Neural progenitor cell (in vitro differentiated cells): ENCODE measurements at regions not wholly inside any gene's neighbourhood (a gene's known extent, or its start where the extent isn't known, plus 50 kb on each side); places are given as distances from the start of the nearest gene placed in this dataset.
A peak's percentile ranks its signal among the peaks of the same experiment; 100 is the strongest.

Experiments used
- DNase-seq: peaks from one replicate; pipeline ENCODE4 v3.0.0-alpha.2; 2016; ENCODE audit warnings: low spot score
- H2AFZ ChIP-seq: fragments of 200-600 bp; sonication (generic); replicated peaks from 2 replicates; pipeline ENCODE4 v1.6.1; 2016; ENCODE audit warnings: antibody characterized with exemption
- H3F3A ChIP-seq: fragments of 200-600 bp; sonication (generic); 2 replicates; pipeline ENCODE4 v1.6.1; 2016; ENCODE audit warnings: antibody characterized with exemption, low read depth
- H3K27ac ChIP-seq: fragments of 200-600 bp; sonication (generic); 2 replicates; pipeline ENCODE4 v1.5.1; 2016; ENCODE audit warnings: mild to moderate bottlenecking
- H3K27me3 ChIP-seq: fragments of 200-600 bp; sonication (generic); 2 replicates; pipeline ENCODE4 v1.6.1; 2016; ENCODE audit warnings: mild to moderate bottlenecking, moderate library complexity
- H3K36me3 ChIP-seq: fragments of 200-600 bp; sonication (generic); 2 replicates; pipeline ENCODE4 v1.5.1; 2016
- H3K4me1 ChIP-seq: fragments of 200-600 bp; sonication (generic); 2 replicates; pipeline ENCODE4 v1.6.1; 2016; ENCODE audit warnings: mixed run types
- H3K4me2 ChIP-seq: fragments of 200-600 bp; sonication (generic); 2 replicates; pipeline ENCODE4 v1.6.1; 2016
- H3K4me3 ChIP-seq: fragments of 200-600 bp; sonication (generic); 2 replicates; pipeline ENCODE4 v1.5.1; 2016
- H3K79me2 ChIP-seq: fragments of 200-600 bp; sonication (generic); 2 replicates; pipeline ENCODE4 v1.6.1; 2016; ENCODE audit warnings: low read depth
- H3K9ac ChIP-seq: fragments of 200-600 bp; sonication (generic); 2 replicates; pipeline ENCODE4 v1.6.1; 2016
- H3K9me3 ChIP-seq: fragments of 200-600 bp; sonication (generic); 2 replicates; pipeline ENCODE4 v1.5.1; 2016; ENCODE audit warnings: low read depth
- H4K20me1 ChIP-seq: fragments of 200-600 bp; sonication (generic); 2 replicates; pipeline ENCODE4 v1.6.1; 2016; ENCODE audit warnings: low read depth
- H3K27ac Mint-ChIP-seq: 3 replicates; pipeline ENCODE4 v1.8.0; 2021; ENCODE audit warnings: mixed read lengths
- H3K27me3 Mint-ChIP-seq: 2 replicates; pipeline ENCODE4 v1.8.0; 2022; ENCODE audit warnings: low read depth, mild to moderate bottlenecking, inconsistent platforms, moderate library complexity, mixed read lengths; ENCODE audit not compliant: insufficient read depth
- H3K36me3 Mint-ChIP-seq: 3 replicates; pipeline ENCODE4 v1.8.0; 2021; ENCODE audit warnings: mixed read lengths
- H3K4me1 Mint-ChIP-seq: 3 replicates; pipeline ENCODE4 v1.8.0; 2021; ENCODE audit warnings: mixed read lengths
- H3K4me3 Mint-ChIP-seq: 3 replicates; pipeline ENCODE4 v1.8.0; 2021; ENCODE audit warnings: mild to moderate bottlenecking, moderate library complexity, mixed read lengths
- H3K9me3 Mint-ChIP-seq: 3 replicates; pipeline ENCODE4 v1.8.0; 2020; ENCODE audit warnings: mixed read lengths
- CTCF ChIP-seq: fragments of 200-600 bp; sonication (generic); IDR thresholded peaks from 2 replicates; pipeline ENCODE4 v1.5.1; 2017; ENCODE audit warnings: antibody characterized with exemption, mild to moderate bottlenecking
- EZH2 ChIP-seq: fragments of 200-600 bp; sonication (generic); IDR thresholded peaks from 2 replicates; pipeline ENCODE4 v1.6.1; 2017; ENCODE audit warnings: antibody characterized with exemption, mild to moderate bottlenecking, moderate library complexity
- EZH2phosphoT487 ChIP-seq: fragments of 200-600 bp; sonication (generic); IDR thresholded peaks from 2 replicates; pipeline ENCODE4 v1.6.1; 2017; ENCODE audit warnings: antibody characterized with exemption

DNA sequence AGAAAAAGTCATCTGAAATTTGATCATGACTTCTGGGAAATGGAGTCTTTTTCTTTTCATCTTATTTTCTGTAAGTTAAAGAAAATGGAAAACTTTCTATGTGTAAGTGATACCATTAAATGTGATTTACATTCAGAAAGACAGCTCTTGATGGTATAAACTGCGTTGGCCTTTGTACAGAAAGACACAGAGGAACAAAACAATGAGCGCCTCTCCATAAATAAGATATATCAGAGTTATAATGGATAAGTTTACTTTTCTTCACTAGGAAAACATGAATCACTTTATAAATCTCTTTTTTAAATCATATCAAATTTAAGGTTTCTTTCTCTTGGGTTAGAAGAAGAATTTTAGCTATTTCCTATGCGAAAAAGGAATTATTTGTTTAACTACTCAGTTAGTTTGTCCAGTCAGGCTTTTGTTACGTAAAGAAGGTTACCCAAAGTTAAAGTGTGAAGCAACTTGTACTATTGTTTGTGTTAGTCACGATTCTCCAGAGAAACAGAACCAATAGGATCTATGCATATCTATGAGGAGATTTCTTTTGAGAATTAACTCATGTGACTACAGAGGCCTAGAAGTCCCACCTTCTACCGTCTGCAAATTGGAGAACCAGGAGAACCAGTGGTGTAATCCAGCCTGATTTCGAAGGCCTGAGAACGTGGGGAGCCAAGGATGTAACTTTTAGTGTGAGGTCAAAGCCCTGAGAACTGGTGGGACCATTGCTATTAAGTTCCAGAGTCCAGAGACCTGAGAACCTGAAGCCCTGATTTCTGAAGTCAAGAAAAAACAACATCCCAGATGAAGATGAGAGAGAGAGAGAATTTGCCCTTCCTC, 295.4 kb upstream of the KCNJ16 start:
- H3K27me3 Mint-ChIP-seq: peaks cover 2% of the 10 kb centered on the region
- Histone ChIP-seq H4K20me1 (no peaks in the 10 kb centered on the region), H3K4me1 (no peaks in the 10 kb centered on the region), H3K9ac (no peak overlapping the region), H3K4me2 (no peak overlapping the region), H3K9me3 (no peaks in the 10 kb centered on the region), H3K36me3 (no peaks in the 10 kb centered on the region), H3K79me2 (no peaks in the 10 kb centered on the region), H3K4me3 (no peak overlapping the region), H3F3A (no peaks in the 10 kb centered on the region), H2AFZ (no peak overlapping the region), H3K27ac (no peak overlapping the region), H3K27me3 (no peaks in the 10 kb centered on the region)
- no peak for DNase-seq
- no peaks in the 10 kb centered on the region for H3K4me1 Mint-ChIP-seq
- H3K36me3 Mint-ChIP-seq: no peaks in the 10 kb centered on the region
- no peak for TF ChIP-seq CTCF
- no peak for TF ChIP-seq EZH2phosphoT487
- TF ChIP-seq EZH2: no peak
- H3K9me3 Mint-ChIP-seq: no peaks in the 10 kb centered on the region
- no peak overlapping the region for H3K4me3 Mint-ChIP-seq
- H3K27ac Mint-ChIP-seq: no peak overlapping the region

DNA sequence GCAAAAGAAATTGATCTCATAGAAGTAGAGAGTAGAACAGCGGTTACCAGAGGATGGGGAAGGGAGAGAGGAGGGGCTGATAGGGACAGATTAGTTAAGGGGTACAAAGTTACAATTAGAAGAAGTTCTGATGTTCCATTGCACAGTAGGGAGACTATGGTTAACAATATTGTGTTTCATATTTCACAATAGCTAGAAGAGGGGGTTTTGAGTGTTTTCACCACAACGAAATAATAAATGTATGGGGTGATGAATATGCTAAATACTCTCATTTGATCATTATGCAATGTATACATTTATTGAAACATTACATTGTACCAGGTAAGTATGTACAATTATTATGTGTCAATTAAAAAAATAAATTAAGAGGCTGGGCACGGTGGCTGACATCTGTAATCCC, 291.2 kb upstream of the KCNJ16 start:
- H3K36me3 ChIP-seq: no peaks in the 10 kb centered on the region
- no peaks in the 10 kb centered on the region for H3K4me1 ChIP-seq
- H4K20me1 ChIP-seq: no peaks in the 10 kb centered on the region
- no peaks in the 10 kb centered on the region for H3K27me3 ChIP-seq
- Mint-ChIP-seq H3K27me3 (peaks cover 2% of the 10 kb centered on the region), H3K4me3 (no peak overlapping the region), H3K27ac (no peak overlapping the region), H3K36me3 (no peaks in the 10 kb centered on the region), H3K4me1 (no peaks in the 10 kb centered on the region), H3K9me3 (no peaks in the 10 kb centered on the region)
- no peak overlapping the region for H3K27ac ChIP-seq
- H3F3A ChIP-seq: no peaks in the 10 kb centered on the region
- H3K9ac ChIP-seq: no peak overlapping the region
- no peak overlapping the region for H3K4me3 ChIP-seq
- DNase-seq: no peak
- TF ChIP-seq EZH2phosphoT487: no peak
- TF ChIP-seq CTCF: no peak
- TF ChIP-seq EZH2: no peak
- no peak overlapping the region for H3K4me2 ChIP-seq
- H3K79me2 ChIP-seq: no peaks in the 10 kb centered on the region
- H3K9me3 ChIP-seq: no peaks in the 10 kb centered on the region
- no peak overlapping the region for H2AFZ ChIP-seq

GRCh38 chr17:69788957-69789356, 286.1 kb upstream of the KCNJ16 start:
- Histone ChIP-seq H3K4me3 (no peak overlapping the region), H3K27me3 (no peaks in the 10 kb centered on the region), H4K20me1 (no peaks in the 10 kb centered on the region), H2AFZ (no peak overlapping the region), H3K4me1 (no peaks in the 10 kb centered on the region), H3K4me2 (no peak overlapping the region), H3K36me3 (no peaks in the 10 kb centered on the region), H3K9ac (no peak overlapping the region), H3F3A (no peaks in the 10 kb centered on the region), H3K9me3 (no peaks in the 10 kb centered on the region), H3K79me2 (no peaks in the 10 kb centered on the region), H3K27ac (no peak overlapping the region)
- no peak overlapping the region for H3K27ac Mint-ChIP-seq
- peak; percentile 13 for DNase-seq
- no peak overlapping the region for H3K4me3 Mint-ChIP-seq
- H3K36me3 Mint-ChIP-seq: no peaks in the 10 kb centered on the region
- TF ChIP-seq EZH2: no peak
- no peak for TF ChIP-seq EZH2phosphoT487
- TF ChIP-seq CTCF: no peak
- H3K9me3 Mint-ChIP-seq: no peaks in the 10 kb centered on the region
- no peaks in the 10 kb centered on the region for H3K27me3 Mint-ChIP-seq
- H3K4me1 Mint-ChIP-seq: peaks cover 3% of the 10 kb centered on the region
